Peyer's patch (tissue), 4 donors: ENCODE measurements at regions not wholly inside any gene's neighbourhood (a gene's known extent, or its start where the extent isn't known, plus 50 kb on each side); places are given as distances from the start of the nearest gene placed in this dataset.

Experiments
- CTCF ChIP-seq, 6 experiments: fragments of 450-650 bp in 4 of 6; fragments of 200-600 bp in 2 of 6; sonication (generic) in 1 of 6; IDR thresholded peaks; one replicate each; pipeline ENCODE4 v1.5.1; 2017 to 2019; ENCODE audit warnings: antibody characterized with exemption in 6 of 6, mild to moderate bottlenecking in 3 of 6, moderate library complexity in 1 of 6
- POLR2A ChIP-seq, 2 donors: fragments of 450-650 bp; IDR thresholded peaks; one replicate each; pipeline ENCODE4 v1.5.1; 2017; ENCODE audit warnings: antibody characterized with exemption in 2 of 2, mild to moderate bottlenecking in 2 of 2, moderate library complexity in 2 of 2

DNA sequence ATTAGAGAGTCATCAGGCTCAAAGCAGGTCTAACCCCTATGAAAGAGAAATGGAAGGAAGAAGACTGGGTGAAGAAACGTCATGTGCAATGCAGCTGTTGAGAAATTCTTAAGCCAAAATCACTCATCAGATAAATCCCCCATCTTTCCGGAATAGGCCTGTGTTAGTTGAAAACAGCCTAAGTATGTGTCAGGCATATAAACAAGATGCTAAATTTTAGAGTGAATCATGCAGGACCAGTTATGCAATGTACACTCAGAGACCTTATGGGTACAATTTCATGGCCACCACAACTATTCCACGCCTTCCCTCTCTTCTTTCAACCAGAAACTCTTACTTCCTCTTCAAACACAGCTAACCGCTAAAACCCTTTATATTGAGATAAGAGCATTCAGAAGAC, 717.7 kb upstream of the ATXN8OS start:
- TF ChIP-seq POLR2A (IDR thresholded peaks at IDR 0.05) = no peak
- TF ChIP-seq CTCF (IDR thresholded peaks at IDR 0.05) = no peak
